ENCODE measurements at regions not wholly inside any gene's neighbourhood (a gene's known extent, or its start where the extent isn't known, plus 50 kb on each side); places are given as distances from the start of the nearest gene placed in this dataset.

DNA sequence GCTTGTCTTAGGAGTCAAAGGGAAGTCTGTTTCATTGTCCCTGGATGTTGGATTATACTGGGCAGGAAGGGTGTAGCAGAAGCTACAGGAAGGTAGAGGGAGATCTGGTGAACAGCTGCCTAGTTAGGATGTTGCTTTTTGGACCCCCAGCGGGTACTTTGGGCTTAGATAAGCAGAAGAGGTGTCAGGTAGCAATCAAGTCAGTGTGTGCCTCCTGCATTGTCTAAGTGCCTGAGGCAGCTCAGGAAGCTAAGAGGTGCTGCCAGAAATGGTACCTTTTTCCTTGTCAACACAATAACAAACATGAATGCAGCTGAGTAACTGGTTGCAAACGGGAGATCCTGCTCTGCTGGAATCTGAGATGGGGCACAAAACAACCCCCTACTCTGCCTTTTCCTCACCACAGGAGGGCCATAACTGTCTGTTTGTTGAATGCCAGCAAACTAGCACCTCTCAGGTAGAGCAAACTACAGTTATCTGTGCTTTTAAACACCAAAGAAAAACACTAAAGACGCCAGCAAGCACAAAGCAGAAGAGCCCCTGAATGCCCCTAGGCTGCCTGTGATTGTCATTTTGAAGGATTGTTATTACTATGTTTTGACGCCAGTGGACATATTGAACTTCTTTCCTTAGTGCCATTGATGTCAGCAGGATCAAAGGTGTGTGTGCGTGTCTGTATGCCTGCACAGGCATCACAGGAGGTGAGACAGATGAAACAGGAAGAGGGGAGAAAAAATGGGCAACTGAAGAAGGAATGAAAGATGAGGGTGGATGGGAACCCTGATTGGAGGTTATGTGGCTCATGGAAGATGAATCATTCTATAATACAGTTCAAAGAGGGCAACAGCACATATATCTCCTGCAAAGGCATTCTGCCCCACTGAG lies 151.4 kb downstream of the ETAA1 start:
- in situ Hi-C loops (cut with MboI; ENCODE audit: low sequenced_read_pairs, unreplicated experiment), result no loop called here
- TF ChIP-seq CTCF (IDR thresholded peaks at IDR 0.05; ENCODE audit: borderline replicate concordance, control extremely low read depth, extremely low read depth, insufficient read depth, missing control alignments), result no peak
- no peak for DNase-seq (ENCODE audit: low spot score)

DNA sequence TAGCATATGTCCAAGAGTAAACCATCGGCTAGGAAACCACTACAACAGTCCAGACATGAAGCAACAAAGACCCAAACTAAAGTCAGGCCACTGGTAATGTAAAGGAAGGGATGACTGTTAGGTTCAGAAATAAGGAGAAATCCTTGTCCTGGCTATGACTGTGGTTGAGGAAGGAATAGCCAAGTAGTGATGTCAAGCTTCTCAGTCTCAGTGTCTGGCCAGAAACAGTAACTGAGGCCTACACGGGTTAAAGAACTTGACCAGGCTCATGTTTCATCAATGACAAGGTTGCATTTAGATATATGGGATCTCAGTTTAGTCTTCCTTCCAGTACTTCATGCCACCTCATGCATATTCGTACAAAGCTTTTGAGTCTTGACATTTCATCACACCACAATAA lies 162.0 kb downstream of the ETAA1 start:
- in situ Hi-C loops (cut with MboI; ENCODE audit: low sequenced_read_pairs, unreplicated experiment), result no loop called here
- no peak for TF ChIP-seq CTCF (IDR thresholded peaks at IDR 0.05; ENCODE audit: borderline replicate concordance, control extremely low read depth, extremely low read depth, insufficient read depth, missing control alignments)
- no peak for DNase-seq (ENCODE audit: low spot score)

DNA sequence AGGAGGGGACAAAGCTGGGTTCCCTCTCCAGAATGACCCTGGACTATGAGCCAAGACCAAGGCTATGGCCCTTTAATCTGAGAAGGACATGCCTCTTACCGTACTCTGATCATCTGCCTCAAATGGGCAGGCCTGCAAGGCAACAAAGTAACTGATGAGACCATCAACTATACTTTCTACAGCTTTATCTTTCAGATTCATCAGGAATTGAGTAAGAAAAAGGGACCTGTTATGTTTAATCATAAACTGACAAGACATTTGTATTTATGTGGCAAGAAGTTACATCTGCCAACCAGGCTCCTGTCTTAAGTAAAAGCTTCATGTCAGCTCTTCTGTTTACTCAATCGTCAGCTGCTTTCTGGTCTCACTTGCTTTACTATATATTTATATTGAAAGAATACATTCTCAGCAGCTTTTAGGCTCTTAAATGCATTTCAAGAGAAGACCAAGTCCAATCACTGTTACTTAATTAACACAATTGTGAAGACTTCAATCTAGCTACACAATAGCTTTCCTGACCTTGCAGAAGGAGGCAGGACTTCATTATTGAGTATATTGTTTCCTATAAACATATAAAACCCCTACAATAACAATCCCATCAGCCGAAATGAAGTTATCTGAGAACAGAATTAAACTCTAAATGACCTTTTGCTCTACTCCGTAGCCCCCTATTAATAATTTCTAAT lies 163.8 kb downstream of the ETAA1 start:
- no peak for TF ChIP-seq CTCF (IDR thresholded peaks at IDR 0.05; ENCODE audit: borderline replicate concordance, control extremely low read depth, extremely low read depth, insufficient read depth, missing control alignments)
- DNase-seq (ENCODE audit: low spot score), result no peak
- in situ Hi-C loops (cut with MboI; ENCODE audit: low sequenced_read_pairs, unreplicated experiment), result no loop called here

DNA sequence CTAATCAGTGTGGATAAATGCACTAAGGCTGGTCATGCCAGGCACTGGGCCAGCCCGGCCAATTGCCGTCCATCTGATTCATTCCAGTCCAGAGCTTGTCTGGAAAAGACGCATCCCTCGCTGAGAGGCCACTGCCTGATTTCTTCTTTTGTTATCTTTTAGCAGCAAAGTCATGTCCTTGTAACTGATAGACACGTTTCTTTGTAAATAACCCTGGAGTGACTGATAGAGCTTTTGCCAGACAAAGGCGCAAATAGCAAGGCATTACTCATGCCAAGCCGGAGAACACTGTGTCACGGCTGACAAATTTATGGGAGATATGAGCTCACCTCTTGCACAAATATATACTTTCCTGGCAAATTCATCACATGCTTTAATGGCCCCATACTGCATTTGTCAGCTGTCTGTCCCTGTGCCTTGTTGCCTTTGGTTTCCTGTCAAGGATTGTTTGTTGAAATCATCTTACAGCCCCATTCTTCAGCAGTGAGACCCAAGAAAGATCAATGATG lies 164.4 kb downstream of the ETAA1 start:
- TF ChIP-seq CTCF (IDR thresholded peaks at IDR 0.05; ENCODE audit: borderline replicate concordance, control extremely low read depth, extremely low read depth, insufficient read depth, missing control alignments), result no peak
- in situ Hi-C loops (cut with MboI; ENCODE audit: low sequenced_read_pairs, unreplicated experiment), result no loop called here
- no peak for DNase-seq (ENCODE audit: low spot score)

- TF ChIP-seq CTCF (IDR thresholded peaks at IDR 0.05; ENCODE audit: borderline replicate concordance, control extremely low read depth, extremely low read depth, insufficient read depth, missing control alignments), result no peak
- in situ Hi-C loops (cut with MboI; ENCODE audit: low sequenced_read_pairs, unreplicated experiment), result no loop called here
- no peak for DNase-seq (ENCODE audit: low spot score)
Observed at GRCh38 chr2:67564076-67564475, 166.9 kb downstream of the ETAA1 start.

GRCh38 chr2:67564626-67565025 lies 167.5 kb downstream of the ETAA1 start:
- no peak for TF ChIP-seq CTCF (IDR thresholded peaks at IDR 0.05; ENCODE audit: borderline replicate concordance, control extremely low read depth, extremely low read depth, insufficient read depth, missing control alignments)
- in situ Hi-C loops (cut with MboI; ENCODE audit: low sequenced_read_pairs, unreplicated experiment), result no loop called here
- DNase-seq (ENCODE audit: low spot score), result no peak

All from GM13976 (cell line).